ENCODE measurements at regions not wholly inside any gene's neighbourhood (a gene's known extent, or its start where the extent isn't known, plus 50 kb on each side); places are given as distances from the start of the nearest gene placed in this dataset.
"Not testable (repeated sequence)": the region's sequence is repeated elsewhere in the genome, so short reads cannot be mapped to it uniquely, and the experiment has no call there.

DNA sequence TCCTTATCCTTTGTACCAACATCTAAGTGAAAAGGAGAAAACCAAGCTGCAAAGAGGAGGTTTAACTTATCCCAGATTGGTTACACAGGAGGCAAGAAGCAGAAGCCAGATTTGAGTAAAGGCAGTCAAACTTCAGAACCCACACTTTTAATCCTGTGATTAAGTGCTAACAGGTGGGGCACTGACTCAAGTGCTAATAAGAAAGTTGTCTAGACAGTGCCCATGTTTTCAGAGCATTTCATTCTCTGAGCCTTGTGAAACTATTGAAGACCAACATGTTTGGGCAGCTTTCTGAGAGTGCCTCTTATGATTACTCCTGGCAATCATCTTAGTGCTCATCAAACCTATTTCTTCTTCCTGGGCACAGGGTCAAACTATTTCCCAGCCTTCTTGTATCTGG is 380.8 kb downstream of the KCNRG start:
- no peak for DNase-seq

DNA sequence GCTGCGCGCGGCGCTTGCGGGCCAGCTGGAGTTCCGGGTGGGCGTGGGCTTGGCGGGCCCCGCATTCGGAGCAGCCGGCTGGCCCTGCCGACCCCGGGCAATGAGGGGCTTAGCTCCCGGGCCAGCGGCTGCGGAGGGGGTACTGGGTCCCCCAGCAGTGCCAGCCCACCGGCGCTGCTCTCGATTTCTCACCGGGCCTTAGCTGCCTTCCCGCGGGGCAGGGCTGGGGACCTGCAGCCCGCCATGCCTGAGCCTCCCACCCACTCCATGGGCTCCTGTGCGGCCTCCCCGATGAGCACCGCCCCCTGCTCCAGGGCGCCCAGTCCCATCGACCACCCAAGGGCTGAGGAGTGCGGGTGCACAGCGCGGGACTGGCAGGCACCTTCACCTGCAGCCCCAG is 381.4 kb downstream of the KCNRG start:
- DNase-seq: not testable (repeated sequence)

DNA sequence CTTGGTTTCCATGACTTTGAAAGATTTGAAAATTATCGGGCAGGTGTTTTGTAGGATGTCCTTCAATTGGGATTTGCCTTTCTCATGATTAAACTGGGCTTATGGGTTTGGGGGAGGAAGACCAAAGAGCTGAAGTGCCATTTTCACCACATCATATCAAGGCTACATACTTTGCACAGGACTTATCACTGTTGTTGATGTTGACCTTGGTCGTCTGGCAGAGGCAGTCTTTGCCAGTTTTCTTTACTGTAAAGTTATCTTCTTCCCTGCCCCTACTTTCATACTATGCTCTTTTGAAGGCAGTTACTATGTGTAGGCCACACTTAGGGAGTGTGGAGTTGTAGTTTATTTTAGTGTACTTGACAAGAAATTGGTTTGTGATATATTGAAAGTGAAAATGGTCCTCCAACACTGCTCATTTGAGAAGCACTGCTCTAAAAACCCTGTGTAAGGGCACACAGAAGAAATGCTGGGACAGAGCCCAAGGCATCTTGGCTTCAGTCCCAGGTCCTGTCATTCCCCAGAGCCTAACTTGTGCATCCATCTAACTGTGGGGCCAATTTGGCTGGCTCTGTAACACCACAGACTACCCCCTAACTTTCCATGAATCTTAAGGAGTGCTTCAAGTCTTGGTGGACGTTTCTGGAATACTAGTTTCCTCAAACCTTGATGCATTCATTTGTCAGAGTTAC is 384.9 kb downstream of the KCNRG start:
- DNase-seq: no peak

DNA sequence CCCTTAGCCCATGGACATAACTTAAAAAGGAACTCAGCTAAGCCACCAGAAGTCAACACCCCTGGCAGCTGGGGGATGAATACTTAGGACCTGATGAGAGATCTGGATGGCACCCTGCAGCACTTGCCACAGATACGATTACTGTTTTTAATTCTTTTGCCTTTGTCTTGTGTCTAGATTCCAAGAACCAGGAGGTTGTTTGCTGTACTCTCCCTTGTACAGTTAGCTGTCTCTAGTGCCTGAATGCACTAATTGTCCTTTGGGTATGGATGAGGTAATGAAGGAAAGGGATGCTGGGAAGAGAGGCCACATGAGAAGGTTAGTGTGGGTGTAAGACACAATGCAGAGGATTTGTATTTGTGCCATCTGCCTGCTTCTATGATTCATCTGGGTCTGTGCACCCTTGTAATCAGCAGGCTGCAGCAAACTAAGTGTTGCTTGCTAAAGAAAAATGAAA is 385.8 kb downstream of the KCNRG start:
- peak; percentile 70 for DNase-seq

DNA sequence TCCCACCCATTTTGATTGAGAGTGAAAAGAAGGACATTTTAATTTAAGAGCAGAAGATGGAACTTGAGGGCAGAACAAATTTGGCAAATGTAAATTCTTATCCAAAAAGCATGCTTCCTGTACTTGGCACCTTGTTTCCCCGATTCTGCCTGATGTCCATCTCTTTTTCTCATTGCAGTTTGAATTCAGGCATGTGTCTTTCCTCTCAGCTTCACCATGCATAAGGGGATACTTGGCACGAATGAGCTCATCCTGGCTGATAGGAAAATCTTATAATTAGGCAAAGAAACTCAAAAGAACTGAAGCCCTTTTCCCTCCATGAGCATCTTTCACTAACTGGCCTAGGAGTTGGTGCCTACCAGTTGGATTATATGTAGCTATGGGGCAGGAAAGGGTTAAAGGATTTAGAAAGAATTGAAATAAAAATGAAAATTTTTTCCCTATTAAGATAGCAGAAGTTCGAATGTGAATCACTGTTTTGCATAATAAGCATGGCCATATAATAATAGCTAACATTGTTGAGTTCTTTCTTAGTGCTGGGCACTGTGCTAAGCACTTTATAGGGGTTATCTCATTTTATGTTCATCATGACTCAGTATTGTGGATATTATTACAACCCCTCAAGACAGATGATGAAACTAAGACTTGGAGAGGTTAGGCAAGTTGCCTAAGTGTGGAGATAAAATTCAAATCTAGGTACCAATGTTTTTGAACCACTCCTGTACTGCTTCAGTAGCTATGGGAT is 386.6 kb downstream of the KCNRG start:
- no peak for DNase-seq

DNA sequence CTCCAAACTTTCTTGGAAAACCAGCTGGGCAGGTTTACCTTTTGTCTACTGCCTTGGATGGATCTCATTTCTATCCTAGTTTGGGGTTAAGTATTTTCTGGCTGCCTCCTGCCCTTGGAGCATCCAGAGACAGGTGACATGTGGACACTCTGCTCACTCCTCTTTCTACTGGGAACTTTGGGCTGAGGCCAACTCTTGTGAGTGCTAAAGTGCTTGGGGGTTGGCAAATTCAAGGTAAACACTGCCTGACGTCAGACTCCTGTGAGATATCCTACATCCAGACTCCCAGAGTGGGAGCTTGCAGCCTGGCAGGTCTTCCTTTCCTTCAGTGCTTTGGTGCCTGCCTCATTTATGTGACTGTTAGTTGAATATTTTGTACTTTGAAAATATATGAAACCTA is 388.1 kb downstream of the KCNRG start:
- DNase-seq: no peak

DNA sequence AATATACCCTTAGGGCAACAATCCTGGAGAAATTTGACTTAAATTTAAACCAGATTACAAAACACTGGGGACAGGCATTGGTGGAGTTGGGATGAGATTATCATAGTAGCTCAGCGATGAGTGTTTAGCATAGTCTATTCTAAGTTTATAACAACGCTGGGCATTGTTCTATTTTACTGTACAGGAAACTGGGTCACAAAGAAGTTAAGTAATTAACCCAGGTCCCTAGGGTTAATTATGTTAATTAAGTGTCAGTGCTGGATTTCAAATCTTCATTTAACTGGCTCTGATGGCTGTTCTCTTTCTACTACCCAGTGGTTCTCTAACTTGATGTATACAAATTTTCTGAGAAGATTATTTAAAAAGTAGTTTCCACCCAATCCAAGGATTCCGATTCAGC is 388.9 kb downstream of the KCNRG start:
- DNase-seq: no peak

DNA sequence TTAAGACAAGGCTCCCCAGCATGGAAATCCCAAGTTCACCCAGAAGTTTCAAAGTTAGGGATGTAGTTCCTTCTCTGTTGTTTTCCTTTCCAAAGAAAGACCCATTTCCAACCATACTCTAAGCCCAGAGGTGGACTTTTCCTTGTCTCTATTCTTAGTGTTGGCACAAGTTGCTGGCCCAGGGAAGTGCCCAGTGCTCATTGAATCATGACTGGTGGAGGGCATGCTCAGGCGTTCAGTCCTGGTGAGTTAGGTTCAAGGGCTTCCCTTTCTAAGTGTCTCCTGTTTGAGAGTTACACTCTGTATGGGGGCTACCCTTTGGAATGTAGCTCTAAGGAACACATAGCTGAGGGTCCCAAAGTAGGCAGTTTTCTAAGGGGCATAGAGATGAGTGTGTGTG is 389.5 kb downstream of the KCNRG start:
- no peak for DNase-seq

DNA sequence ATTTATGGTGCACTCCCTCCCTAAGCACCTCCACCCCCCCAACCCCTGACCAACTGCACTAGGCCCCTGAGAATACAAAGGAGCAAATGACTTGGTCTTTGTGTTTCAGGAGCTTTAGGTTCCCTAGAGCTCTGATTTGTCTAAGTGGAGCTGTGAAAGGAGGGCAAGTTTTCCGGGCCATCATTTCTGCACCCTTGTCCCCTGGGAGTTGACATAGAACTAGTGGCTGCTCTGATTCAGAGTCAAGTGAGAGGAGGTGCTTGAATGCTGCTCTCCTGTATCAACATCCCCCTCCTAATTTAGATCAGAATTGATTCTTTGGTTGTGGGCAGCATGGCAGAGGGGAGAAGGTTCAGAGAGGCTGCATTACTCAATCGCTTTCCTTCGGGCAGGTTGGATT is 391.6 kb downstream of the KCNRG start:
- no peak for DNase-seq

DNA sequence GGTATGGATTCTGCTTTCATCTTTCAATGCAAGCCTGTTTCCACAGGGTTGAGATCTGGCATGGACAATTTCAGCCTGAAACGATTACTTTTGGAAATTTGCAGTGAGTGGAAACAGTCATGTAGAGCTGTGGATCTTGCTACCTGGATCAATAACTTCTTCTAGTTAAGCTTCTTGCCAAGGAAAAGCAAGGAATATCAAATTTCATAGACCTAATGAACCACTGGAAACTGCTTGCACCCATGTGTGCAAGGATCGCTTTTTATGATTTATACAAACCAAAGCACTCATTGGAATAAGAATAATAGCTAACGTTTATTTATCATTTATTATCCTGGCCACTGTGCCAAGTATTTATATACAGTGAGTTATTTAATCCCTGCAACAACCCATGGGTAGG is 392.8 kb downstream of the KCNRG start:
- no peak for DNase-seq

DNA sequence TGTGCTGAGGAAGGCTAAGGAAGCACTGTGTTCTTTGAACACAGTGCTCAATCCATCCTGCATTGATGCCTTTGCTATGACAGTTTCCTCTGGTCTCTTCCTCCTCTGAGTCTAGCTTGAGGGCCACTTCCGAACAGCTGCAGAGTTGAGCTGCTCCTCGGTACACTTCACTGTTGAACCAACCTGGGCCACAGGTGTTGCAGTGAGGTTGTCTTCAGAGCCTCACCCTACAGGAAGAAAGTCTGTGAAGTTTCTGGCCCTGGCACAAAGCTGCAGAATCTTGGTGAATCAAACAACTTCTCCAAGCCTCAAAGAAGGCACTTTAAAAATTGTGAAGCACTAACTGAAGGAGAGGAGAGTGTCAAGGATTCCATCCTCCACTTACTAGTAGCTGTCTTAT is 394.0 kb downstream of the KCNRG start:
- DNase-seq: no peak

DNA sequence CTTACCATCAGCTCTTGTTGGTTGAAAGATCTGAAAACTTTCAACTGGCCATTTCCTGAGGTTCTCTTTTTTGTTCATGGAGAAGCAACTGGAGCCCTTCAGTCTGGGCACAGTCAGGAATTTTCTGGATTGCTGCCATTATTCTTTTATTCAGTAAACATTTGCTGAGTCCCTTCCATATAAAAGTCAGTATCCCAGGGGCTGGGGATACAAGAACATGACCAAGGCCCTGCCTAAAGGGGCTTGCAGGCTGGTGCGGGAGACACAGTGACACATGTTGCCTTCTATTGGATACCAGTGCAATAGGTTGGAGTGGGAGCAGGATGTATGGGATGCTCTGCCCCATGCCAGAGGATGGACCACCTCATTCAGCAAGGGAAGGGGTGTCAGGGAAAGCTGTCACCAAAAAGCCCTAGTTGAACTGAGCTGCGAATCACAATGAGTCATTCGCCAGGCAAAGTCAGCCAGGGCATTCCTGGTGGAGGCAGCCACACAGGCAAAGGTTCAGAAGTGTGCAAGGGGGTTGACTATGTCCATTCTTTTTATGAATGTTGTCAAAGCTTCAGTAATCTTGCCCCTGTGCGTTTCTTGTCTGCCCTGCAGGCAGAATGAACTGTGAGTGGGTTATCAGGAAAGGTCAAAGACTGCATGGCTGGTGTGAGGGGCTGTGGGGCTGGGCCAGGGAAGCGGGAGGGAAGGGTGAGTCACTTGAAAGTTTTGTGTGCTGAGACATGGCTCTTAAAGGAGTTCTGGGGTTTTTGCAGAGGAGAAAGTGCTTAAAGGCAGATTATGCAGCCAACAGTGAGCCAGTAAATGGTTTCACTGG is 395.9 kb downstream of the KCNRG start:
- DNase-seq: peak; percentile 84

DNA sequence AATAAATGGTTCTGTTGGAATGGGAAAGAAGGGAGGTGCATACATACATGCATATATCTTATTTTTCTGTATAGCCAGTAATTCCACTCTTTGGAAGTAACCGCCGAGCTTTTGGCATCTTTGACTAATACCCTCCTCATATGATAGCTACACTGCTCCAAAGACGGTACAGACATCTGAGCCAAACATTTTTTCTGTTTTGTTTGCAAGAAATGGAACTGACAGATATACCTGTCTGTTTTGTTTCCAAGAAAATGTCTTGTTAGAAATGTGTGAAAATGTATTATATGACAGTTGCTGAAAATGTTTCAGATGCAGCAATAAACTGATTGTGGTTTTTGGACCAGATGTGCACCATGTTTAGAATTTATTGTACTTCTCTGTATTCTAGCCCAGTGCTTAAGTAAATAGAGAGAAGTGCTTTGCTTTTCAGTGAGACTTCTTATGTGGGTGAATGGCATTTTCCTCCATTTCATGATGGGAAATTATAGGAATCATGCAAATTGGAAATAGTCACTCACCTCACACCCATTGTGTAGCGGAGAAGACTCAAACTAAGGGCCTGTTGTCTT is 396.9 kb downstream of the KCNRG start:
- no peak for DNase-seq

DNA sequence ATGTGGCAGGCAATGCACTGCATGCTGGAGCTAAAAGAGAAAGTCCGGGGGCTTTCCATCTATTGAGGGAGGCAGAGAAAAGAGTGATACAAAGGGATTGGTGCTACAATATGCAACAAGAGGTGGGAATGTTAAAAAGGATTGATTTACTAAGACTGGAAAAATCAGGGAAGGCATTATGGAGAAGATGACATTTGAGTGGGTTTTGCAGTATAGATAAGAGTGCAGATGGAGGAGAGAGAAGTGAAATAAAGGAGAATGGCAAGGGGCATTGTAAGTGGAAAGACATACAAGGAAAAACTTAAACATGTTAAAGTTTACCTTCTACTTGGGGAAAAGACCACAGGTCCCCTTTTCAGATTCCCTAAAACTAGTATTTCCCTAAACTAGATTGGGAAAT is 399.4 kb downstream of the KCNRG start:
- DNase-seq: no peak

DNA sequence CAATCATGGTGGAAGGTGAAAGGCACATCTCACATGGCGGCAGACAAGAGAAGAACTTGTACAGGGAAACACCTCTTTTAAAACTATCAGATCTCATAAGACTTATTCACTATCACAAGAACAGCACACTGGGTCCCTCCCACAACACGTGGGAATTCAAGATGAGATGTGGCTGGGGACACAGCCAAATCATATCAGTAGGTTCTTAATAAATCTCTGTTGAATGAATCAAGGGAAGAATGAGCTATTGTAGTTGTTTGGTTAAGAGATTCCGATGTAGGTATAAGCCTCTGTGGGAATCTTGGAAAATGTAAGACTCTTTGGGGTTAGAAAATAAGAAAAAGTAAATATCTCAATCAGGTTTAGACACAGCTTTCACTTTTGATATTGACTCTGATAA is 400.2 kb downstream of the KCNRG start:
- DNase-seq: no peak

DNA sequence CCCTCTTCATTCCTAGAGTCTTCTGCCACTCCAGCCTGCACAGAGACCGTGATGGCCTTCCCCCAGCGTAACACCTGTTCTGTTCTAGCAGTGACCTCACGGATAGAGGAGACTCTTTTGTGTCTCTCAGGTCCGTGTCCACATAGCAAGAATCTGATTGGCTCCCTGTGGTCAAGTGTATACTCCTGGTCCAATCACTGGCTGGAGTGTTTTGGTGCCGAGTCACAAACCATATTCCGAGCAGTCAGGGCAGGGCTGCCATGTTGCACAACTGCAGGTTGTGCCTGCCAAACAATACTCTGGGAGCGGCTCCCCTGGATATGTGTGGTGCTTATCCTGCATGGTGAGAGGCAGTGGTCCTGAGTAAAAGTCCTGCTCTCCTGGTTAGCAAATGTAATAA is 402.4 kb downstream of the KCNRG start:
- no peak for DNase-seq

DNA sequence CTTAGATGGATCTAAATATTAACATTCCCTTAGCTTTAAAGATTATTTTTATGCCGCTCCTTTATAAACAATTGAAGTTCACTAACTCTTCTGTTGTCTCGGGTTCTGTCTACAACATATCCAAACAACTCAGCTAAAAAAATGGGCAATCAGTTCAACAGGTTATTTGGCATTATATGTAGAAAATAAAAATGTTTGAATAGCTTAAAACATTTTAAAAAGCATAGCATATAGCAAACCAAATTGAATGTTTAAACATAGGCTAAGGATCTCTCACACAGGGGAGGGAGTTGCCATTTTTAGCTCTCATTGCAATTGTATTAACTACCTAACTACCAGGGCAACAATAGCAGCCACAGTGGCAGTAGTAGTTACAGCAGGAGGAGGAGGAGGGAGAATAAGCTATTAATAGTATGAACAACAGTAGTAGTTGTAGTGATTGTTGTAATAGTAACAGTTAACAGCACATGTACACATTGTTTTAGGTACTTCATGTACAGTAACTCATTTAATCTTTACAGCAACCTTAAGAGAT is 404.2 kb downstream of the KCNRG start:
- DNase-seq: no peak

DNA sequence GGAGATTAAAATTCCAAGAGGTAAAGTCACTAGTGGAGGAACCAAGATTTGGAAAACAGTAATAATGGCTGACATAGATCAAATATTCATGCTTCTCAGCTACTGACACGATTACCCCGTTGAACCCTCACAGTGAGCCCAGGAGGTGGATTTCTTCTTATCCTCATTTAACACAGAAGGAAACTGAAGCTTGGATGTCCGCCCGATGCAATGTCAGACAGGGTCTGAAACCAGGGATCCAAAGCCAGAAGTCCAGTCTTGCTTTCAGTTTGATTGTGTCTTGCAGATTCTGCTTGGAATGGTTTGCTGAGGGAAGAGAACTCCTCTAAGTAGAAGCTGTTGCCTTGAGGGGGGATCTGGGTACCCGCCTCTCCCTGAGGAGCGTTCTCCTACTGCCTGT is 404.7 kb downstream of the KCNRG start:
- DNase-seq: no peak

DNA sequence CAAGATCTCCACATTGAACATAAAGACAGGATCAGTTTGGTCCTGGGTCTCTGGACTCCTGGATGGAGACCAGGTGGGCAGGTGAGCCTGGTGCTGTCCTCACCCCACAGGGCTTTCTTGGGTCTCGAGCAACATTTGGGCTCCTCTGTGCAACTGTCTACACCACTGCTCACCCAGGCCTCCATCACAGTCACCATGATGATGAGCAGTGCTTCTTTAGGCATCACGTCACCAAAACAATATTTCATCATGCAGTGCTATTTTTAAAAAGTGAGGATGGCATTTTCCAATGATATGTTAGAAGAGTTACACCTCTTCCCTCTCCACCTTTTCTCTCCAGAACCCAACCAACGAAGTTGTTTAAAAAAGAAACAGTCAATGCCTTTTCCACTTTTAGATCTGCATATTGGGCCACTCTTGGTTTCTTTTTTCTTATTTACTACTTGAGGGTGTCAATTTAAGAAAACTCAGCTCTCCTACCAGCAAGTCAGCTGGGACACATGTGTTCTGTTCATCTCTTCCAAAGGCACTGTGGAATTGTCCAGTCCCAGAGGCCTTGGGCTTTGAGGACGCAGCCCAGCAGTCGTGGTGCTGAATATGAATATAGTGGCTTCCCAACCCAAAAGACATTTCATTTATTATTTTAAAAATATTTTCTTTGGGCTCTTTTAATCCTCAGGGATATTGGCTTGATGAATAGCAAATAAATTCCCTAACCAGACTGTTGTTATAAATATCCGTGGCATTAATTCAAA is 405.7 kb downstream of the KCNRG start:
- no peak for DNase-seq

DNA sequence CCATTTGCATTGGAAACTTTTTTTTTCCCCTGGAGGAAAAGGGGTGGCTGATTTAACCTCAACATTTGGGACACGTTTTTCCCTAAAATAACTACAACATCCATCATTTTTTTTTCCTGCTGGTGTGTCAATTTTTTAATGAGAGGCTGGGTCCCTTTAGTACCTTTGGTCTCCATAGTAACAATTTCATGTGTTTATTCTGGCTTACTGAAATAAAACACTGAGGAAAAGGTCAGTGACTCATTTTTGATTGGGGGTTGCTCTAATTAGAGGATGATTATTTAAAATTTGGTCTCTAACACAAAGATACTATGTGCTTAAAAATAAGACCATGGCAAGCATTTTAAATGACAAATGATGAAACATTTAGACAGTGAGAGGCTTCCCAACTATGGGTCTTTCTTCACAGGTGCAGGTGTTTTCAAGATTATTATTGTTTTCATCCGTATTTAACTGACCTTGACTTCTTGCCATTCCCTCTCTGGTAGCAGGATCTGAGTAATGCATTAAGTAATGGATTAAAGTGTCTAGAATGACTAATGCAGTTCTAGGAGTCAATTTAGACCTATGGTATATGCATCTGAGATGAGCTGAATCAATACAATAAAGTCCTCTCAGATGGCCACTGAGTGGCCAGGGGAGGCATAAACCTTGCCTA is 406.4 kb downstream of the KCNRG start:
- peak; percentile 63 for DNase-seq

DNA sequence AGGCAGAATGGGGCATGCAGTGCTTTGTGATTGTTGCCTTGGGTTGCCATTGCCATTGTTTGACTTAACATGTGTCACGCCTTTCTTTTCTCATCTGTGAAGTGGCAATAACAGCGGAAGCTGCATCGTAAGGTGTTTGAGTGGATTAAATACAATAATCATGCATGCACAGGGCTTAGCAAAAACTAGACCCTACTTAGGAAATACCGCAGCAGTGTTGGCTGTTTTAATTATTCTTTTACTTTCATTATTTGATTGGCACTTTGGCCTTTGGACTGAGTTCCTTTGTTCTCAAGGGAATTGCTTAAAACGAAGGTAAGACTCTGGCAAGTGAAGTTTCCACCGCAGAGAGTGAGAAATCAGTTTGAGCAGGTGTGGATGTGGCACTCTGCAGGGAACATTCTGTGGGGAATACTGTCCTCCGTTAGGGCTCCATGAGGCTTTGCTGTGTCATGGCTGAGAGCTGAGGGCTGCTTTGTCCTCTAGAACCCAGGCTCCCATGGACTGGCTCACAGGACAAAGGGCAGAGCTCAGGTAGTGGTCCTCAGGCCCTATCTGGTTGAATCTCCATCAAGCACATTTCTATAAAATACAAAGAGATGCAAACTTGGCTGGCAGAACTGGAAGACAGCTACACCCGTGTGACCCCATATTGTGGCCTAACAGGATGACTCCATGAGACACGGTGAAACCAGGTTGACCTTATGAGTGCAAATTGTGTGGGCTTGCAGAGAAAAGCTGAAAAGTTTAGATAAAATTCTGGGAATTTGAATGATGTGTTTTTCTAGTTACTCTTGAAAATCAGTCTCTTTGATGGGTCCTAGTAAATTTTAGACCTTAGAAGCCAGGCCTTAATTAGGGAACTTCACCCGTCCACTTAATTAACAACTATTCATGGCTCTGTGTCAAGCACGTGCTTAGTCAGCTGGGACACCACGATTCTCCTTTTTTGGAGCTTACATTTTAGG is 407.2 kb downstream of the KCNRG start:
- no peak for DNase-seq
